Astrocyte (in vitro differentiated cells and primary cell): ENCODE measurements at regions not wholly inside any gene's neighbourhood (a gene's known extent, or its start where the extent isn't known, plus 50 kb on each side); places are given as distances from the start of the nearest gene placed in this dataset.

Experiments used
- EZH2 ChIP-seq: IDR thresholded peaks from 2 replicates; pipeline ENCODE4 v1.6.1; 2012; ENCODE audit warnings: mild to moderate bottlenecking, low read length, inconsistent platforms; ENCODE audit not compliant: insufficient read depth
- TF ChIP-seq, protein P1 (sequence below): IDR thresholded peaks from 2 replicates; pipeline ENCODE4 v1.5.1; 2011; ENCODE audit warnings: low read depth, mild to moderate bottlenecking, inconsistent platforms, low read length, moderate library complexity; ENCODE audit not compliant: insufficient read depth

DNA sequence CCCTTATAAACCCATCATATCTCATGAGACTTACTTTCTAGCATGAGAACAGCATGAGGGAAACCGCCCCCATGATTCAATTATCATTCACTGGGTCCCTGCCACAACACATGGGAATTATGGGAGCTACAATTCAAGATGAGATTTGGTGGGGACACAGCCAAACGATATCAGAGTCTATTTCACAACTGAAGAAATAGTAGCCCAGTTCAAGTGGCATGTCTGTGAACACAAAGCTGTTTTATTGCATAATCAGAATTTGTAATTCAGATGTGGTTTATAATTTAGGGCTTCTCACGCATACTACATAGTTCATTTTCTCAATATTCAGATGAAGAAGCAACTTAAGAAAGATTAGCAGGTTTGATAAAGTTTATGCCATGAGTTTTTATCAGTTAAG, 1188.0 kb upstream of the ALCAM start:
- no peak for TF ChIP-seq EZH2
- TF ChIP-seq, protein P1, sequence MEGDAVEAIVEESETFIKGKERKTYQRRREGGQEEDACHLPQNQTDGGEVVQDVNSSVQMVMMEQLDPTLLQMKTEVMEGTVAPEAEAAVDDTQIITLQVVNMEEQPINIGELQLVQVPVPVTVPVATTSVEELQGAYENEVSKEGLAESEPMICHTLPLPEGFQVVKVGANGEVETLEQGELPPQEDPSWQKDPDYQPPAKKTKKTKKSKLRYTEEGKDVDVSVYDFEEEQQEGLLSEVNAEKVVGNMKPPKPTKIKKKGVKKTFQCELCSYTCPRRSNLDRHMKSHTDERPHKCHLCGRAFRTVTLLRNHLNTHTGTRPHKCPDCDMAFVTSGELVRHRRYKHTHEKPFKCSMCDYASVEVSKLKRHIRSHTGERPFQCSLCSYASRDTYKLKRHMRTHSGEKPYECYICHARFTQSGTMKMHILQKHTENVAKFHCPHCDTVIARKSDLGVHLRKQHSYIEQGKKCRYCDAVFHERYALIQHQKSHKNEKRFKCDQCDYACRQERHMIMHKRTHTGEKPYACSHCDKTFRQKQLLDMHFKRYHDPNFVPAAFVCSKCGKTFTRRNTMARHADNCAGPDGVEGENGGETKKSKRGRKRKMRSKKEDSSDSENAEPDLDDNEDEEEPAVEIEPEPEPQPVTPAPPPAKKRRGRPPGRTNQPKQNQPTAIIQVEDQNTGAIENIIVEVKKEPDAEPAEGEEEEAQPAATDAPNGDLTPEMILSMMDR = no peak
